Bone marrow (tissue), 2 donors: ENCODE measurements at regions not wholly inside any gene's neighbourhood (a gene's known extent, or its start where the extent isn't known, plus 50 kb on each side); places are given as distances from the start of the nearest gene placed in this dataset.
"Not testable (repeated sequence)": the region's sequence is repeated elsewhere in the genome, so short reads cannot be mapped to it uniquely, and the experiment has no call there.

Experiments
- DNase-seq, 2 donors: peaks; one replicate each; lab custom pipeline; 2025; lab: John Stamatoyannopoulos, UW

DNA sequence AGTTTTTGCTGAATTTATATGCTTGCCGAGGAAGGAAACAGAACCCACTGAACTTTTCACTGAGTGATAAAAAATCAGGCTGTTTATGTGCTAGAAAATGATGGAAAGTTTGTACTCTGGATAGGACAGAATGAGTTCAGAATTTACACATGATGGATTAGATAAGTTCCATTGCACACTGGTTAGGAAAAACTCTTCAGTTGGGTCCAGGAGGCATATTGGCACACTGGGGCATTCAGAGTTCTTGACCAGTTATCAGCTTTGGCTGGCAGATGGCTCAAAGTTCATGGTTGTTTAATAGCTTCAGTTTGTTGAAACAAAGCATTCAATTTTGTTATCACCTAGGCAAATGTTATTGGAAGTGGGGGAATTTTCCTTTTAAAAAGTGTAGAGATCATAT, 613.3 kb upstream of the SYNCRIP start:
- DNase-seq = no peak

DNA sequence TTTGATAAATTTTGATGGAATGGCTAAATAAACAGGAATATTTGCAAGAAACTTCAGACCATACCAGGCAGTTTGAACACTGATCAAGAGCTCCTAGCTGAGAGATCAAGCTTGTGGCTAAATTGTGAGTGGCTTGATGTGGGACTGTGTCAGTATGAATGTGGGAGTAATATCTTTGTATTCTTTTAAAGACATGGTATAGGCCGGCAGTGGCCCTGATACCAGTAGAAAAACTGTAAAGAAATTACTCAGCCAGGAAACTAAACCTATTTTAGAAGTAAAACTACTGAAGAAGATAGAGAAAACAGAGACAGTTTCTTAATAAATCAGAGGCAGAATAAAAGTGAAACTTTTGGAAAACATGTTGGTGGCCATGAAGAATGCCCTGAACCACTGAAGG, 608.4 kb upstream of the SYNCRIP start:
- no peak for DNase-seq

DNA sequence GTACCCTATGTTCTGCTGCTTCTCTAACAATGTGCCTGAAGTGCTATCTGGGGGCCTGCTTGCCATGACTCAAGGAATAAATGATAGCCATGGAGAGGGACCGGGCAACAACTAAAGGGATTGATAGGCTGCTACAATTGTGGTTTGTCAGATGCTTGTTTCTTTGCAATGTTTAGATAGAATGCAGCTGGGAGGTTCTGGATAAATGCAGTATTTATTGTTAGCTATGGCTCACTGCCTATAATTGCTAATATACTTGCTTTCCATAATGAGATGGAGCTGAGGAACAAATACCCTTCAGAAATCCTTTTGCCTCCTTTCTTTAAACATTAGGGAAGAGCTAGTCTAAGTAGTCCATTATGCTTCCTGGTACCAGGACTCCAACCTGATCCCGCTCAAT, 575.2 kb upstream of the SYNCRIP start:
- no peak for DNase-seq

DNA sequence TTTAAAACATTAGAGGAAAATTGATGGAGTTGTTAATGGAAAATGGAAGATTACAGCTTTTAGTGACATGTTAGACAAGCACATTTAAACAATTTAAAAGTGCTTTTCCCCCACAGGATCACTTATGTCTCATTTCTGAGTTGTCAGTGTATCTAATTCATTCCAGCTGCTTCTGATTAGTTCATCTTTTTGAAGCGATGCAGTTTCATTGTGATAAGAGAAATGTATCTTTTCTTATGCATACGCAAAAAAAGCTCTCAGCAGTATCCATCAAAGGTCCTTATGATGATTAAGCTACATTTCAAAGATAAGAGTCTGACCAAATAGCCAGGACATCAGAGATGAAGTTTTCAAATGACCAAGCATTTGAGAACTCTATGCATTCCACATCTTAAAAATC, 572.6 kb upstream of the SYNCRIP start:
- no peak for DNase-seq

DNA sequence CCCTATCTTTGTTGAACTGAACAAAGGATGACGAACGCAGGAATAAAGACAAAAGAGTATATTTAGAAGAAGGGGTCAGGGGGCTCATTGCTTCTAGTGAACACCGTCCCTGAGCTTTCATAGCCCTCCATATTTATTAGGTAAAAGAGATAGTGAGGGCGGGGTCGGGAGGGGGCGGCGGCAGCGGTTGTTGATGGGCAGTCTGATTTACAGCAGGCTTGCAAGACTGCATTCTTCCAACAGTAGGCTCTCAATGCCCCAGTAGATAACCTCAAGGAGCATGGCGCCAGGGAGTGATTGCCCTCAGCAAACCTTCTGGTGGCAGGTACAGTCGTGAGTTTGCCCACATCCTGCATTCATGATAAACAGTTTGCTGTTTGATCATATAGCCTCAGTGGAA, 563.3 kb upstream of the SYNCRIP start:
- DNase-seq = no peak

DNA sequence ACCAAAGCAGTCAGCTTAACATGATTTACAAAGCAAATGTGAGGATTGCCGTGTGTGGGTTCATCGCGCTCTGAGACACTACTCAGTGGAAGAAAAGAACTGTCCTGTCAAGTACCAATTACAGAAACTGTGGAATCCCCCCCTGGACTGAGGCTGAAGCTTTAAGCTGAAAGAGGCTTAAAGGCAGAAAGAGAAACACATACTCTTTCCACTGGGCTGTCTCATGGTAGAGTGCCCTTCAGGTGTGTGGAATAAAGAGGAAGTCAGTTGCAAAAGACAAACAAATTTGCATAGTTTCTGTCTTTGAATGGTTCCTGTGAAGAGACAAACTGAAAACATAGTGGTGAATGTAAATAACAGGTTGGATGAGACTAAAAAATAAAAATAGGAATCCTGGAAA, 560.4 kb upstream of the SYNCRIP start:
- DNase-seq = no peak

DNA sequence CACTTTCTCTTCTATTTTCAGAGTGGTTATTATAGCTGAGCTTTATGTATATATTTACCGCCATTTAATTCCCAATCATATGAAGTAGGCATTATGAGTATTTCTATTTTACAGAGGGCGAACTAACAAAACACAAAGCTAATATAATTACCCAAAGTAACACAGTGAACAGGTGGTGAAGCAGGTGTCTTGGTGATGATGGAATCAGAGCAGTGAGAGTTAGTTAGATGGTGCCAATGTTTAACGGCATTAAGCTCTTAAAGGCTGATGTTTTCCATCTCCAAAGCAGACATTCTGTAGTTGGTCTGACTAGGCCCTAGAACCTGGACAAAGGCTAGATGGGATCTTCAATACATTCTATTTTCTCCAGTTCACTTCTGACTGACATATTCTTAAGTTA, 551.1 kb upstream of the SYNCRIP start:
- no peak for DNase-seq

DNA sequence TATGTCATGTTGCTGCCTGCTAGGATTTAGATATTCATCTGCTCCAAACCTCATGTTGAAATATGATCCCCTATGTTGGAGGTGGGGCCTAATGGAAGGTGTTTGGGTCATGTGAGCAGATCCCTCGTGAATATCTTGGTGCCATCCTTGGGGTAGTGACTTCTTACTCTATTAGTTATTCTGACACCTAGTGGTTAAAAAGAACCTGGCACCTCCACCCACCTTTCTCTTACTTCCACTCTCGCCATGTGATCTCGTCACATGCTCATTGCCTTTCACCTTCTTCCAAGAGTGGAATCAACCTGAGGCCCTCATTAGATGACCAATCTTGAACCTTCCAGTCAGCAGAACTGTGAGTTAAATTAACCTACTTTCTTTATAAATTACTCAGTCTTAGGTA, 549.4 kb upstream of the SYNCRIP start:
- DNase-seq = no peak

DNA sequence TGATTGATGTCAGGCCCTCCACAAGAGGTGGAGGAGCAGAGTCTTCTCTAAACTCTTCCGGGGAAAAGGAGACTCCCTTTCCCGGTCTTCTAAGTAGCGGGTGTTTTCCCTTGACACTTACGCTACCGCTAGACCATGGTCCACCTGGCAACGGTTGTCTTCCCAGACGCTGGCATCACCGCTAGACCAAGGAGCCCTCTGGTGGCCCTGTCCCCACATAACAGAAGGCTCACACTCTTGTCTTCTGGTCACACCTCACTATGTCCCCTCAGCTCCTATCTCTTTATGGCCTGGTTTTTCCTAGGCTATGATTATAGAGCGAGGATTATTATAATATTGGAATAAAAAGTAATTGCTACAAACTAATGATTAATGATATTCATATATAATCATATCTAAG, 532.5 kb upstream of the SYNCRIP start:
- not testable (repeated sequence) for DNase-seq

DNA sequence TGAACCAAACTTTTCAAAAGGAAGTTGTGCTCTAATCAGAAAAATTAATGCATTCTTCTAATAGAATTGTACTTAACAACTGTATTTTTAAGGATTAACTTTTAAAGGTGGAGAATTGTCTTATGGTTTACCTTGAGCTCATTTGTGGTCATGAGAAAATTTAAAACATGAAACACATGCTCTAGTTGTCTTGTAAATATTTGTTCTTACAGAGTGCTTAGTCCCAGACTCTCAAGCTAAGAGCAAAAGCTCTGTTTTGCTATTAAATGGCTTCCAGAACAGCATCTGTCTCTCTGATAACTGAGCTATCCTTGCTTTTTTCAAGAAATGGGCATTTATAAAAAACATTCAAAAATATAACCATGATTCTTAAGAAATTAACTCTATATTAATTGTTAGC, 512.2 kb upstream of the SYNCRIP start:
- no peak for DNase-seq

DNA sequence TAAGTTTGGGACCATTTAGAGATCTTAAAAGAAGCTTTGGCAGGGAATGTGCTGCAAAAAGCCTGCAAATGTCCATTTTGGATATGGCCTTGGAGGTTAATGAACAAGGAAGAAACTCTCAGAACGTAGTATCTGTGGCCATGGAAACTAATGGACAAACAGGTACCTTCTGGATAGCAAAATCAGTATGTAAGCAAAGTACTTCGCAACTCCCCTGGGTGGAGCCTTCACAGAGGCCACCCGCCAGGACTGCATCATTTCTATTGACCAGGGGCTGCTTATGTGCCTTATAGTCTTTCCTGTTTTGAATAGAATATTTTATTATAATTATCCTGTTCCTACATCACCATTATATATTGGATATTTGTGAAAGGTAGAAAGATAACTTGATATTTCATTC, 510.8 kb upstream of the SYNCRIP start:
- DNase-seq = no peak

DNA sequence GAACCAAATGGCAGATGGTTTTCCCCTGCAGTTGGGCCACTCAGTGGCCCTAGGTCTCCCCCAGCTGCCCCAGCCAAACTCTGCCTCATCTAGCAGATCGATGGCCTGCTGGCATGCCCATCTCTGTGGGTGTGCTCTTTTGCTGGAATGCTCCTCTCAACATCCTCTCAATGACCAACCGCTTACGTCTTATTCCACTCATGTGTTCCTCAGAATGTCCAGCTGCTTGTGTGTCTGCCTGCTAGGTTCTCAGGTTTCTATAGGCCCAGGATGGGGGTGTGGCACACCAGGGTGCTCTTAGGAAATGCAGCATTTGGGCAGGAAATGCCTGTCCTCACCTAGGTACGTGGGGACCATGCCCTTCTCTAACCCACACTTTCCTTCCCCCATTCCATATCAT, 509.9 kb upstream of the SYNCRIP start:
- no peak for DNase-seq

DNA sequence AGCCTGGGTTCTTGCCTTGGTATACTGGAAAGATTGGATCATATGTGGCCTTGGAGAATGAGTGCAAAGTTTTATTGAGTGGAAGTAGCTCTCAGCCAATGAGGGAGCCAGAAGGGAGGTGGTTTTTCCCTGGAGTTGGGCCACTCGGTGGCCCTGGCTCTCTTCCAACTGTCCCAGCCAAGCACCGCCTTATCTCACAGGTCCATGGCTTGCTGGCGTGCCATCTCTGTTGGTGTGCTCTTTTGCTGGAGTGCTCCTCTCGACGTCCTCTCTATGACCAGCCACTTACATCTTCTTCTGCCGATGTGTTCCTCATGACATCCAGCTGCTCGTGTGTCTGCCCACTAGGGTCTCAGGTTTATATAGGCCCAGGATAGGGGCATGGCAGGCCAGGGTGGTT, 505.9 kb upstream of the SYNCRIP start:
- no peak for DNase-seq

DNA sequence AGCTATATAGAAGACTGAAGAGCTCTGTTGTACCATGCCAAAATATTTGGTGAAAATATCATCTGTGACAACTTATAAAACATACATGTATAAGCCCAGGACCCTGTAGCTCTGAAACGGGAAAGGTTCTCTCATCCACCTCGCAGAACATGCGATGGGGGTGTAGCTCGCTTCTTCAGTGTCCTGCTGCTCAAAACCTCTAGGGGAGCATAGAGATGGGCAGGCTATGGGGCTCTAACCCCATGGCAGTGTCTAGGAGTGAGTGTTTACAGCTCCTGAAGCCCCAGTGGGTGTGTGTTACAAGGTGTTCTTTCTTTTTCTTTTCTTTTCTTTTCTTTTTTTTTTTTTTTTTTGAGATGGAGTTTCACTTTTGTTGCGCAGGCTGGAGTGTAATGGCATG, 505.2 kb upstream of the SYNCRIP start:
- DNase-seq = no peak

DNA sequence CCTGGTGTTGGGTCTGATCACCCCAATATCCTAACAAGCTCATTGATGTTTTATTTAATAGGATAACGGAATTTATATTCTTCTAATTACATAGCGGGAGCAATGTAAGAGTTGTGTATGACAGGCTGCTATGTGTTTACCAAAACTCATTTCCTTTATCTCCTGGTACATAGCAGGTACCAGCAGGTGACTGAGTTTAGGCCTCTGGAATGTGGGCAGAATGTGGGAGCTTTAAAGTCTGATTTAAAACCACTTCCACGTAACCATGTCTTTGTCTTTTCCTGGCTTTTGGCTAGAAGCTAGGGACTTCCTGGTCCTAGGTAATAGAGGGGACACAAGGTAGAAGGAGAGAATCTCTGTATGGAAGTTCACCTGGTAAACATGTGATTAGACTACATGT, 504.6 kb upstream of the SYNCRIP start:
- DNase-seq = no peak

DNA sequence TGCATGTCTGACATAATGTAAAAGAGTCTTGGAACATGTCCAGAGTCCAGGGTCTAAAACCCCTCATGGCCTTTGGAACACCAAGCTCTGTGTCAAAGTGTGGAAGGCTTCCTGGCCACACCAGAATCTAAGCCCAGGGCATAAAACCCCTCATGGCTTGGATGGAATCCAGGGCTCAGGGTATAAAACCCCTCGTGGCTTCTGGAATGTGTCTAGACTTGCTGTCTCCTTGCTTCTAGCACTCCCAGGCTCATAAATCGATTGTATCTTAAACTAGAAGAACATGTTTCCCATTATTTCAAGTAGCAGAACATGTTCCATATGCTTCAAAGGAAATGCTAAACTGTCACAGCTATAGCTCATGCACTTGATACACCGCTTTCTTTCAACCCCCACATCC, 504.1 kb upstream of the SYNCRIP start:
- DNase-seq = not testable (repeated sequence)

DNA sequence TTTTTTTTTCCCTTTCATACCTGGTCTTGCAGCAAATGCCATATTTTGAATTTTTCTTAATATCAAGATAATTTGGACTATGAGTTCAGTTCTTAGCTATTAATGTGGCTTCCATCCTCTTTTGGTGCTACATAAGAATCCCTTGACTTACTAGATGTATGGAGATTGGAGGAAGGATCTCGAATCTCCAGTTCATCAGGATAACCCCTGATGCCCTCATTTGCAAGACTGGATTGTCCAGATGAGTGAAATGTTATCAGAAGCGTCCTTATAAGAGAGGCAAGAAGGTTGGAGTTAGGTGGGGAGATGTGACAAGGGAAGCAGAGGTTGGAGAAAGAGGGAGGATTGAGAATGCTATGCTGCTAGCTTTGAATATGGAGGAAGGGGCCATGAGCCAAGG, 499.6 kb upstream of the SYNCRIP start:
- no peak for DNase-seq

DNA sequence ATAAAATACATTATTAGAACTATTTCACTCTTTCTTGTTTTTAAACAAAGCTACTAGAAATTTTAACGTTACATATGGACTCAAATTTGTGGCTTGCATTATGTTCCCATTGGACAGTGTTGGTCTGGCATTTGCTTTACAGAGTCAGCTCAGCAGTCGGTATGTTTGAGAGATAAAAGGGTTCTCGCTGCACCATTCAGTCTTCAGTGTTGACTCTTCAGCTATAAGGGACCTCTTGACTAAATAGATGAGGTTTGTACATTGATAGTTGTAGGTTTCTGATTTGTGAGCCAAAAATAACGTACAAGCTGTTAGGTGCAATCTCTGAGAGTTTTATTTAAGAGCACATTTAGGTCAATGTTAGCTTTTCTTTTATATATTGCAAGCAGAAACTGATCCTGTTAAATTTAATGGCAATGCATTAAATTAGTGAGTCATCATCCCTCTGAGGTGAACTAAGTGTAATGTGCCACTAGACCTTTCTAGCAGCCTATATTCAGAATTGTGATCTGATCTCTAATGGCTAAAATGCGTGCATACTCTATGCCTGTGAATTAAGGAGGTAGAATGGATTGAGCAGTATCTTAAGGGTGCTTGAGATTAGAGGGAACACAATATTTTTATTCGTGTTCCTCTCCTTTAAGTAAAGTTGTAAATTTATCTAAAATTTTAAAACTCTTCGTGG, 485.6 kb upstream of the SYNCRIP start:
- no peak for DNase-seq

DNA sequence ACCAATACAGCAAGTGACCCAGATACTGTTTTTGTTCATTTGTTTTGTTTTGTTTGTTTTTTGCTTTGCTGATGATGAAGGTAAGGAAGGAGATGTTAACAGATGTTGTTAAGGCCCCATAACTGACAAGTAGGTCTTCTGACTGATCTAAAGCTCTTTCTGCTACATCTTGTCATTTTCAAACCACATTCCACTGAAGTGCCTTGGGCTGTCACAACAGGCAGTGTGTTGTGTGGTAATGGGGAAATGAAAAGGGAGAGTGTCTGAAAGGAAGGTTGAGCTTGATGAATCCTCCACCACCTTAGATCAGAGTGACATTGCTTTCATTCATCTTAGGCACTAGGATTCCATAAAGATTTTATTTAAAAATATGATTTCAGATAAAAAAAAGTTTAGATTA, 479.4 kb upstream of the SYNCRIP start:
- no peak for DNase-seq

DNA sequence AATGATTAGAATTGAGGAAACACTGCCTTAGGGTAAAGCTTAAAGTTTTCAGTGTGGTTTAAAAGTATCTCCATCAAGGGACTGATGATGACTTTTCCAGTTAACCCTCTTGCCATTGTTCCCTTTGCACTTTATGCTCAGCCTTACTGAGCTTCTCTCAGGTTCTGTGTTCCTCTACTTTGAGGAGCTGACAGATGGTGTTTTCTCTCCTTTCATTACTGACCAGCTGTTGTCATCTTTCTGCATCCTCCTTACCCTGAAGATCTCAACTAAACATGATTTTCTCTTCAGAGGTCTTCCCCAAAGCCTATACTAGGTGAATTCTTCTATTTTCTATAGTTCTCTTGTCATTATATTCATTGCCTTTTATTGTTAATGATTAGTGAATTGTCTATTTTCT, 475.6 kb upstream of the SYNCRIP start:
- no peak for DNase-seq

DNA sequence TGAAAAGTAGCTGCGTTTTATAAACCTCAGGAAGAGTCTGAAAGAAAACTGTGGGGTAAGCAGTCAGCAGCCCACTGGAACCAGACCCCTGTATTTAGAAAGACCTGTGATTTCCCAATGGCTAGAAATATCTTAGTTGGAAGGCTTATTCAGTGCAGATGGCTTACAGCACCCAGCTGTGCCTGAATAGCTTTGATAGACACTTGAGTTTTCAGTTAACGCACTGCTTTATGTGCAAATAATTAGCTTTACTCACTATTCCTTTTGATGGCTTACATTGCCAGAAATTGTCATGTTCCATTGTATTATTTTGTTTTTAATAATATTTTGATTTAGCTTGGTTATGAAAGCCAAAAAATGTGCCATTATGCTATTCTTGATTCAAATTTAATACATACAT, 465.3 kb upstream of the SYNCRIP start:
- DNase-seq = no peak

DNA sequence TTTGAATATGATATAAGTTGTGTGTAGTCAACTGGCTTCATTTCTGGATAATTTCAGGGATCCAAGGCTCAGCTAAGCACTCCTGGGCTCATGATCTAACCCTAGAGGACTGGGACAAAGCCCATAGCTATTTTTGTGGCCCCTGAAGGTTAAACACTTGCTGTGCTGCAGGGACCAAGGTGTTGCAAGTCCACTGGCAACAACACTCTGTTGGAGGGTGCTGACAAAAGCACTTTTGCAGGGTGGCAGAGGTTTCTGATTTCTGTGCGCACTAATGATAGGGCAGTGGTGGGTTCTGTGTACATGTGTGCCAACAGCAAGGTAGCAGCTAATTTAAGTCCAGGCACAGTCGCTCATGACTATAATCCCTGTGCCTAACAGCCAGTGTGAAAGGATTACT, 445.3 kb upstream of the SYNCRIP start:
- DNase-seq = no peak

DNA sequence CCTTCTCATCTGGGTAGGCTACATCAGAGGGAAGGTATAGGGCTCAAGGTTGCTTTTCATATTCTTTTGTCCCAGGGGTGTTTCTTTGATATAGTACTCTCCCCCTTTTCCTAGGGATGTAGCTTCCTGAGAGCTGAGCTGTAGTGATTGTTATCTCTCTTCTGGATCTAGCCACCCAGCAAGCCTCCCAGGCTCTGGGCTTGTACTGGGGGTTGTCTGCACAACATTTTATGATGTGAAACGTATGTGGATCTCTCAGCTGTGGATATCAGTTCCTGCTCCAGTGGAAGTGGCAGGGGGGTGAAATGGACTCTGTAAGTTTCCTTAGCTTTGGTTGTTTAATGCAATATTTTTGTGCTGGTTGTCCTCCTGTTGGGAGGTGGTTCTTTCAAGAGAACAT, 437.3 kb upstream of the SYNCRIP start:
- DNase-seq = no peak

DNA sequence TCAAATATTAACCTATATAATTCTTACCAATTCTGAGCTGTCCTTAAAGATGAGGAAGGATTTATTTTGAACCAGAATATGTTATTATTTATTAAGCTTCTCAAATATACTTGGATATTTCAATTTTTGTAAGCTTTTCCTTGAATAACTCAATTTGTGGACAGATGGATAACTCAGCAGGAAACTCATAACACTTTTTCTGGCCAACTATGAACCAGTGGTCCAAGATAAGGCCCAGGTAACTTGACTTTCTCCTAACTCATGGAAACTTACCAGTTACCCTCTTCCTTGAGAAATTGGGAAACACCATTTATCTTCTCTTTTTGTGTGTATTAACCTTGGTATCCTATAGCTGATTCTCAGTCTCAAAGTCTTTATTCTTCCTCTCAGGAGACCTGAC, 427.5 kb upstream of the SYNCRIP start:
- no peak for DNase-seq

DNA sequence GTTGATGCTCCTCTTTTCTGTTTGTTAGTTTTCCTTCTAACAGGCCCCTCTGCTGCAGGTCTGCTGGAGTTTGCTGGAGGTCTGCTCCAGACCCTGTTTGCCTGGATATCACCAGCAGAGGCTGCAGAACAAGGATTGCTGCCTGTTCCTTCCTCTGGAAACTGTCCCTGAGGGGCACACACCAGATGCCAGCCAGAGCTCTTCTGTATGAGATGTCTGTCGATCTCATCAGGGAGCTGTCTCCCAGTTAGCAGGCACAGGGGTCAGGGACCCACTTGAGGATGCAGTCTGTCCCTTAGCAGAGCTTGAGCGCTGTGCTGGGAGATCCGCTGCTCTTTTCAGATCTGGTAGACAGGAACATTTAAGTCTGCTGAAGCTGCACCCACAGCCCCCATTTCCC, 422.3 kb upstream of the SYNCRIP start:
- not testable (repeated sequence) for DNase-seq
